ENCODE measurements at regions not wholly inside any gene's neighbourhood (a gene's known extent, or its start where the extent isn't known, plus 50 kb on each side); places are given as distances from the start of the nearest gene placed in this dataset.
"Not testable (repeated sequence)": the region's sequence is repeated elsewhere in the genome, so short reads cannot be mapped to it uniquely, and the experiment has no call there.

GRCh38 chr16:73430138-73430537 is 382.2 kb upstream of the ZFHX3 start:
- DNase-seq = no peak

- no peak for DNase-seq
Measured at GRCh38 chr16:73428121-73428520, 380.2 kb upstream of the ZFHX3 start.

- DNase-seq = no peak
Measured at GRCh38 chr16:73427164-73427563, 379.2 kb upstream of the ZFHX3 start.

GRCh38 chr16:73426433-73427160 is 378.7 kb upstream of the ZFHX3 start:
- no peak for DNase-seq

- no peak for DNase-seq
Measured at GRCh38 chr16:73420676-73421075, 372.7 kb upstream of the ZFHX3 start.

GRCh38 chr16:73420244-73420643 is 372.3 kb upstream of the ZFHX3 start:
- DNase-seq = no peak

GRCh38 chr16:73418691-73419090 is 370.8 kb upstream of the ZFHX3 start:
- no peak for DNase-seq

- DNase-seq = no peak
Measured at GRCh38 chr16:73418051-73418450, 370.1 kb upstream of the ZFHX3 start.

- peak; percentile 49 to 67 for DNase-seq
Measured at GRCh38 chr16:73415286-73415685, 367.4 kb upstream of the ZFHX3 start.

GRCh38 chr16:73414638-73415037 is 366.7 kb upstream of the ZFHX3 start:
- no peak for DNase-seq

GRCh38 chr16:73413830-73414190 is 365.9 kb upstream of the ZFHX3 start:
- DNase-seq = no peak

GRCh38 chr16:73413091-73413829 is 365.3 kb upstream of the ZFHX3 start:
- no peak for DNase-seq

- no peak for DNase-seq
Measured at GRCh38 chr16:73412416-73412815, 364.5 kb upstream of the ZFHX3 start.

GRCh38 chr16:73408716-73409115 is 360.8 kb upstream of the ZFHX3 start:
- no peak for DNase-seq

GRCh38 chr16:73408311-73408710 is 360.4 kb upstream of the ZFHX3 start:
- DNase-seq = no peak

GRCh38 chr16:73405851-73406250 is 357.9 kb upstream of the ZFHX3 start:
- no peak for DNase-seq

- DNase-seq = no peak
Measured at GRCh38 chr16:73404001-73404400, 356.1 kb upstream of the ZFHX3 start.

- DNase-seq = no peak
Measured at GRCh38 chr16:73403291-73403690, 355.4 kb upstream of the ZFHX3 start.

- no peak for DNase-seq
Measured at GRCh38 chr16:73400951-73401350, 353.0 kb upstream of the ZFHX3 start.

GRCh38 chr16:73399997-73400396 is 352.1 kb upstream of the ZFHX3 start:
- no peak for DNase-seq

- no peak for DNase-seq
Measured at GRCh38 chr16:73399486-73399885, 351.6 kb upstream of the ZFHX3 start.

GRCh38 chr16:73398604-73399003 is 350.7 kb upstream of the ZFHX3 start:
- not testable (repeated sequence) for DNase-seq

- DNase-seq = peak; percentile 71 to 83
Measured at GRCh38 chr16:73396556-73396955, 348.6 kb upstream of the ZFHX3 start.

GRCh38 chr16:73390936-73391335 is 343.0 kb upstream of the ZFHX3 start:
- DNase-seq = no peak

GRCh38 chr16:73390491-73390890 is 342.6 kb upstream of the ZFHX3 start:
- no peak for DNase-seq

All from NCI-H524 (cell line).